ENCODE measurements at regions not wholly inside any gene's neighbourhood (a gene's known extent, or its start where the extent isn't known, plus 50 kb on each side); places are given as distances from the start of the nearest gene placed in this dataset.

GRCh38 chr3:46130631-46131310 lies 77.3 kb downstream of the CCR1 start:
- Histone ChIP-seq H3K27me3 (replicated peaks; ENCODE audit: insufficient read depth) (no peaks in the 10 kb centered on the region), H3K27ac (peak overlapping the region in 1 of 2 donors; percentile 23), H3K4me3 (no peak overlapping the region), H3K9me3 (no peaks in the 10 kb centered on the region), H3K4me1 (ENCODE audit: control insufficient read depth in 1 of 2, low read depth in 2 of 2) (no peaks in the 10 kb centered on the region), H3K36me3 (no peaks in the 10 kb centered on the region)
- DNase-seq (ENCODE audit: low spot score) (no peak), ATAC-seq (ENCODE audit: insufficient number of reproducible peaks, low FRiP score, low read depth) (no peak)
- TF ChIP-seq CTCF (IDR thresholded peaks at IDR 0.05), result no peak

GRCh38 chr3:46129588-46130272 lies 78.4 kb downstream of the CCR1 start:
- Histone ChIP-seq H3K27ac (no peak overlapping the region), H3K4me3 (no peak overlapping the region)
- no peak for TF ChIP-seq CTCF (IDR thresholded peaks at IDR 0.05)

GRCh38 chr3:46127503-46127902 lies 80.6 kb downstream of the CCR1 start:
- DNase-seq (ENCODE audit: low spot score) (no peak), ATAC-seq (ENCODE audit: insufficient number of reproducible peaks, low FRiP score, low read depth) (no peak)
- Histone ChIP-seq H3K4me1 (ENCODE audit: control insufficient read depth in 1 of 2, low read depth in 2 of 2) (no peaks in the 10 kb centered on the region), H3K27me3 (replicated peaks; ENCODE audit: insufficient read depth) (no peaks in the 10 kb centered on the region), H3K36me3 (no peaks in the 10 kb centered on the region), H3K4me3 (no peak overlapping the region), H3K9me3 (no peaks in the 10 kb centered on the region), H3K27ac (no peak overlapping the region)
- TF ChIP-seq CTCF (IDR thresholded peaks at IDR 0.05), result no peak

More at GRCh38 chr3:46129588-46130272, 78.4 kb downstream of the CCR1 start:
- Histone ChIP-seq H3K36me3 (no peaks in the 10 kb centered on the region), H3K4me1 (ENCODE audit: control insufficient read depth in 1 of 2, low read depth in 2 of 2) (no peaks in the 10 kb centered on the region), H3K9me3 (no peaks in the 10 kb centered on the region), H3K27me3 (replicated peaks; ENCODE audit: insufficient read depth) (no peaks in the 10 kb centered on the region)
- ATAC-seq (ENCODE audit: insufficient number of reproducible peaks, low FRiP score, low read depth) (no peak), DNase-seq (ENCODE audit: low spot score) (no peak)

- Histone ChIP-seq H3K27ac (no peak overlapping the region), H3K4me1 (ENCODE audit: control insufficient read depth in 1 of 2, low read depth in 2 of 2) (no peaks in the 10 kb centered on the region), H3K9me3 (no peaks in the 10 kb centered on the region), H3K4me3 (no peak overlapping the region), H3K36me3 (no peaks in the 10 kb centered on the region), H3K27me3 (replicated peaks; ENCODE audit: insufficient read depth) (no peaks in the 10 kb centered on the region)
- ATAC-seq (ENCODE audit: insufficient number of reproducible peaks, low FRiP score, low read depth) (no peak), DNase-seq (ENCODE audit: low spot score) (no peak)
- TF ChIP-seq CTCF (IDR thresholded peaks at IDR 0.05), result no peak
Measured at GRCh38 chr3:46124216-46125177, 83.6 kb downstream of the CCR1 start.

- DNase-seq (ENCODE audit: low spot score), result no peak
- no peaks in the 10 kb centered on the region for H3K9me3 ChIP-seq
Measured at GRCh38 chr3:46123646-46124045, 84.5 kb downstream of the CCR1 start.

More at GRCh38 chr3:46123646-46124045, 84.5 kb downstream of the CCR1 start:
- ATAC-seq (ENCODE audit: insufficient number of reproducible peaks, low FRiP score, low read depth), result no peak
- Histone ChIP-seq H3K4me1 (ENCODE audit: control insufficient read depth in 1 of 2, low read depth in 2 of 2) (no peaks in the 10 kb centered on the region), H3K27me3 (replicated peaks; ENCODE audit: insufficient read depth) (no peaks in the 10 kb centered on the region), H3K27ac (no peak overlapping the region), H3K36me3 (no peaks in the 10 kb centered on the region), H3K4me3 (no peak overlapping the region)
- TF ChIP-seq CTCF (IDR thresholded peaks at IDR 0.05), result no peak
